ENCODE measurements at regions not wholly inside any gene's neighbourhood (a gene's known extent, or its start where the extent isn't known, plus 50 kb on each side); places are given as distances from the start of the nearest gene placed in this dataset.
A peak's percentile ranks its signal among the peaks of the same experiment; 100 is the strongest.
"Not testable (repeated sequence)": the region's sequence is repeated elsewhere in the genome, so short reads cannot be mapped to it uniquely, and the experiment has no call there.

DNA sequence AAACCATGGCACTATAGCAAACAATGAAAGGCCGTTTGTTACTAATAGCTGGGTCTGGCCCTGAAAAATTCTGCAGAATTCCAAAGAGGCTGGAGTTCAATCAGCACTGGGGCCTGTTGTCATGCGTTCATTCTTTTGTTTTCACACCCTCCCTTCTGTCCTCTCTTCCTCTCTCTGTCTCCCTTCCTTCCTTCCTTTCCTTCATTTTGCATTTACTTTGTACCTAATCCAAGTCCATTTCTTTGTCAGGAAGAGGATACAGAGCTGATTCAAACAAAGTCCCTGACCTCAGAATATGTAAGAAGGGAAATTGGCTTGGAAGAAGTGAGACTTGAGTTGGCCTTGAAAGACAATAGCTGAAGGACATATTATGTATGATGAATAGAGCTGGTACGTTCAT is 119.6 kb upstream of the LDB2 start:
- TF ChIP-seq, protein P1, sequence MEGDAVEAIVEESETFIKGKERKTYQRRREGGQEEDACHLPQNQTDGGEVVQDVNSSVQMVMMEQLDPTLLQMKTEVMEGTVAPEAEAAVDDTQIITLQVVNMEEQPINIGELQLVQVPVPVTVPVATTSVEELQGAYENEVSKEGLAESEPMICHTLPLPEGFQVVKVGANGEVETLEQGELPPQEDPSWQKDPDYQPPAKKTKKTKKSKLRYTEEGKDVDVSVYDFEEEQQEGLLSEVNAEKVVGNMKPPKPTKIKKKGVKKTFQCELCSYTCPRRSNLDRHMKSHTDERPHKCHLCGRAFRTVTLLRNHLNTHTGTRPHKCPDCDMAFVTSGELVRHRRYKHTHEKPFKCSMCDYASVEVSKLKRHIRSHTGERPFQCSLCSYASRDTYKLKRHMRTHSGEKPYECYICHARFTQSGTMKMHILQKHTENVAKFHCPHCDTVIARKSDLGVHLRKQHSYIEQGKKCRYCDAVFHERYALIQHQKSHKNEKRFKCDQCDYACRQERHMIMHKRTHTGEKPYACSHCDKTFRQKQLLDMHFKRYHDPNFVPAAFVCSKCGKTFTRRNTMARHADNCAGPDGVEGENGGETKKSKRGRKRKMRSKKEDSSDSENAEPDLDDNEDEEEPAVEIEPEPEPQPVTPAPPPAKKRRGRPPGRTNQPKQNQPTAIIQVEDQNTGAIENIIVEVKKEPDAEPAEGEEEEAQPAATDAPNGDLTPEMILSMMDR (IDR thresholded peaks at IDR 0.05; ENCODE audit: insufficient read depth, low read length): no peak
- no peak for DNase-seq (ENCODE audit: low read depth)
- H3K4me3 ChIP-seq (ENCODE audit: low read depth, low read length): no peak overlapping the region

DNA sequence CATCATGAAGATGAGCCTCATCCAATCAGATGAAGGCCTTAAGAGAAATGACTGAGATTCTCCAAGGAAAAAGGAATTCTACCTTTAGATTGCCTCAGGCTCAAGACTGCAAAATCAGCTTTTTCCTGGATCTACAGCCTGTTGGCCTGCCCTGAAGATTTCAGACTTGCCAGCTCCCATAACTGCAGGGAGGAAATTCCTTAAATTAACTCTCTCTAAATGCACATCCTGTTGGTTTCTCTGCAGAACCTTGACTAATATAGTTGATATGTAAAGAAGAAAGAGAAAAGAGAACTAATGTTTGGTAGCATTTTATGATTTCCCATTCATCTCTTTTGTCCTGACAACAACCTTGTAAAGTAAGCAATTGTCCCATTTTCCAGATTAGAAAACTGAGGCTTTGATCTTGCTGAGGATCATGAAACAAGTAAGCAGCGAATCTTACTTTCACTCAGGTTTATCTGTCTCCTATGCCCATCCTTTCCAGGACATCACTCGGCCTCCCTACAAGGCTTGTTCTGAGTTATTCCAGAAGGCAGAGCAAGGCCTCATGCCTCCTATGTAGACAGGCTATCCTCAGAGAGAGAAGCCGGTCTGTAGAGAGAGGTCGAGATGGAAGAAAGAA is 115.0 kb upstream of the LDB2 start:
- no peak overlapping the region for H3K4me3 ChIP-seq (ENCODE audit: low read depth, low read length)
- TF ChIP-seq, protein P1 (IDR thresholded peaks at IDR 0.05; ENCODE audit: insufficient read depth, low read length): no peak
- DNase-seq (ENCODE audit: low read depth): peak; percentile 68

DNA sequence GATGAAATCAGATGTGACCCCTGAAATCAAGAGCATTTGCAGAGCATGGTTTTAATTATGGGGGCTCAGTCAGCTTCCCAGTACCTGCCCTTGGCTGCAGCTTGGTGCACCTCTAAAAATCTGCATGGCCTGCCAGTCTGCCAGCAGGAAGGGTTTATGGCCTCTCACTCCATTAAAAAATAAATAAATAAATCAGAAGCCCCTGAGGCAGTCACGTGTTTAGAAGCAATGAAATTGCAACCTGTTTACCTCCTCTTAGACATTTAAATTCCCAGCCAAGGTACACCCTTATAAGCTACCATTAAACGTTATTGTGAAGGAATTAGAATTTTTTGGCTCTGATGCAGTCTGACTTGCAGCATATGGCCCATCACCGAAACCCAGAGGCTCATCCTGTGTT is 114.0 kb upstream of the LDB2 start:
- no peak for DNase-seq (ENCODE audit: low read depth)
- TF ChIP-seq, protein P1 (IDR thresholded peaks at IDR 0.05; ENCODE audit: insufficient read depth, low read length): no peak
- no peak overlapping the region for H3K4me3 ChIP-seq (ENCODE audit: low read depth, low read length)

DNA sequence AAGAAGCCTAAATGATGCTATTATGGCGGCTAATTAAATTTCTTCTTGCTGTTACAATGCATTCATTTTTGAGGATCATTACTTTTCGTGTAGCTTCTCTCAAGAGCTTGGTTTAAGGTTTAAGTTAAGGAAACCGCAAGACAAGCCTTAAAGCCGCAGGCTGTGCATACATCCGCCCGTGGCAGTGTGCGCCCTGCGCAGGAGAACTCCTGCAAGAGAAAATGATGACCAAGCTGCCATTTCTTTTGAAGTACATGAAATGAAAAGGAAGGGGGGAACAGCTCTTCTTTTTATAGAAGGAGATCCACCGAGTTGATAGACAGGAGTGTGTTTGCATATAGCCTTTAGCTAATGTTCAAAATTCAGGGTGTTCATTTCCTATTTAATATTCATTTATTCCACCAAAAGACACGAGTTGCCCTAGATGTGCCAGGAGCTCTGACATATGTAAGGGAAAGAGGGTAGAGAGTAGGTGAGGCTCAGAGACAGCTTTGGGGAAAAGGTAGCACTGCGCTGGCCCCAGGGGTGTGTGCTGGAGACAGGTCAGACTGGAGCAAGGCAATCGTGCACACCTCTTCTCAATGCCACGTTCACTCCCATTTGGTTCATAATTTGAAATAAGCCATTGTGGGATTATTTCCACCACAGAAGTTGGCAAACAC is 112.1 kb upstream of the LDB2 start:
- no peak for DNase-seq (ENCODE audit: low read depth)
- H3K4me3 ChIP-seq (ENCODE audit: low read depth, low read length): no peak overlapping the region
- TF ChIP-seq, protein P1 (IDR thresholded peaks at IDR 0.05; ENCODE audit: insufficient read depth, low read length): no peak

DNA sequence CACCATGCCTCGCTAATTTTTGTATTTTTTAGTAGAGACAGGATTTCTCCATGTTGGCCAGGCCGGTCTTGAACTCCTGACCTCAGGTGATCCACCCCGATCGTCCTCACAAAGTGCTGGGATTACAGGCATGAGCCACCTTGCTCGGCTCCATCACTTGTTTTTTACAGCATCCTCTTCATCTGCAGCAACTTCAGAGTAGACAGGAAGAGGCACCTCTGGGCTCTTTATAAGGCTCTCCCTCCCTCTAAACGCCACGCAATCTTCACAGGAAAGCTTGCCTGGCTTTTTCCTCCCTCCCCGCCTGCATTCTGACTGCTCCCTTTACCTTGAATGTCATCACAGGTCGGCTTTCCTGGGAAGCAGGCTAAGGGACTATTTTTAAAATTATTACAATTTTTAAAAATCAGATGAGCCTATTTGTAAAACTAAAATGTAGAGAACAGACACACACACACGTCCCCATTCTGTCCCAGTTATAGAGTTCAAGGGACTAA is 111.5 kb upstream of the LDB2 start:
- DNase-seq (ENCODE audit: low read depth): no peak

DNA sequence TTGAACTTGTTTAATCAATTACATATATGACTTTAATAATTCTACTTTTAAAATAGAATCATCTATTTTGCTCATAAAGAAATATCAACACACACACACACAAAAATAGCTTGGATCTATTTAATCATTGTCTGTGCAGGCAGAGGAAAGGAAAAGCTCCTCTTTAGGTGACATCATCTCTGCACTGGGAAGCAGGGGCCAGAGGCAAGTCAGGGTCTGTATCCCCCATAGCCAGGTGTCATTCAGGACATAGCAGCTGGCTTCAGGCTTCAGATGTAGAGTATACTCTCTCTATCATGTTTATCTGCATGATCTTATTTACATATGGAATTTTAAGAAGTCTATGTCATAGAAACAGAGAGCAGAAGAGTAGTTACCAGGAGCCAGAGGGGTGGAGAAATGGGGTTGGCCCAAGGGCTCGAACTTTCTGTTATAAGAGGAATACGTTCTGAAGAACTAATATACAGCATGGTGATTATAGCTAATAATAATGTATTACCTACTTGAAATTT is 110.4 kb upstream of the LDB2 start:
- no peak for DNase-seq (ENCODE audit: low read depth)
- TF ChIP-seq, protein P1 (IDR thresholded peaks at IDR 0.05; ENCODE audit: insufficient read depth, low read length): no peak
- H3K4me3 ChIP-seq (ENCODE audit: low read depth, low read length): no peak overlapping the region

More for the DNA sequence above, 111.5 kb upstream of the LDB2 start:
- H3K4me3 ChIP-seq (ENCODE audit: low read depth, low read length): no peak overlapping the region
- TF ChIP-seq, protein P1 (IDR thresholded peaks at IDR 0.05; ENCODE audit: insufficient read depth, low read length): no peak

DNA sequence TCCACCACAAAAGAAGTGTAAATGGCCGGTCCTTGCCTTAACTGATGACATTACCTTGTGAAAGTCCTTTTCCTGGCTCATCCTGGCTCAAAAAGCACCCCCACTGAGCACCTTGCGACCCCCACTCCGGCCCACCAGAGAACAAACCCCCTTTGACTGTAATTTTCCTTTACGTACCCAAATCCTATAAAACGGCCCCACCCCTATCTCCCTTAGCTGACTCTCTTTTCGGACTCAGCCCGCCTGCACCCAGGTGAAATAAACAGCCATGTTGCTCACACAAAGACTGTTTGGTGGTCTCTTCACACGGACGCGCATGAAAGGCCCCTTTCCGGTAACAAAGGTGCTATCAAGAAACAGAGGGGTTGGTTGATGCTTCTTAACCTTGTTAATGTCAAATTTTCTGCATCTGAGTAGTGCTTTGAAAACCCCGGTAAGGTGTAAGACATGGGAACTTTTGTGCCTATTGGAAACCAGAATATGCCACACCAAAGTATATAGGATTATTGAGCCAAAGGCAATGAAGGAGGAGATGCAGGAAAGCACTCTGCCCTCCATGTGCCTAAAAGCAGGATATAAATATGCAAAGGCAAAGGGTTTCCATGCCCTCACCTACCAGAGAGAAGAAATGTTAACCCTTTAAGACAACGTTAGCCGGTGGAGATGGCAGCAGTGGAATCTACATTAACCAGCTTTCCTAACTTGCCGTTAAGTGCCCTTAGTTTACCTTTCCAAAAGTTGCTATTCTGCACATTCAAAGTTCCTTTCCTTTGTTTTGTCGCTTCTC is 105.4 kb upstream of the LDB2 start:
- not testable (repeated sequence) for DNase-seq (ENCODE audit: low read depth)

More for the DNA sequence above, 105.4 kb upstream of the LDB2 start:
- H3K4me3 ChIP-seq (ENCODE audit: low read depth, low read length): not testable (repeated sequence)
